ENCODE measurements at regions not wholly inside any gene's neighbourhood (a gene's known extent, or its start where the extent isn't known, plus 50 kb on each side); places are given as distances from the start of the nearest gene placed in this dataset.

DNA sequence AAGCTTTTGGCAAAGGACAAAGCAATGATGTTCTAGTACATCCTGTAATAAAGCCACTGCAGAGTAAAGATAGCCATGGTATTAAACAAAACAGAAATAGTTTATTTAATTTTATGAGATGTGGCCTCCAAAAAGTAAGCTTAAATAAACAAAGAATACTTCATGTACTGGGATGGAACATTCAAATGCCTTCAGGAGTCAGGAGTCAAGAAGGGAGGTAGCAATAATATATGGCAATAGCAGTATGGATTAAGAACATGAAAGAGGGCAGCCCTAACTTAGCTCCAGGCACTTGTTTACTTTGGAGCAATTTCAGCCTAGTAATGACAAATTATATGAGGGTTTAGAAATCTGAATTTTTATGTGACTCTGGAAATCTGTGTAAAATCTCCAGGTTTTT lies 343.9 kb upstream of the THRB start (continued):
- TF ChIP-seq TARDBP (IDR thresholded peaks at IDR 0.05; ENCODE audit: borderline replicate concordance) (no peak), SRF (IDR thresholded peaks at IDR 0.05; ENCODE audit: low read depth in 2 of 2, low read length in 2 of 2) (no peak), BACH1 (IDR thresholded peaks at IDR 0.05; ENCODE audit: borderline replicate concordance) (no peak), ZNF622 (IDR thresholded peaks at IDR 0.05) (no peak), MTA2 (IDR thresholded peaks at IDR 0.05; ENCODE audit: low read depth) (no peak)

DNA sequence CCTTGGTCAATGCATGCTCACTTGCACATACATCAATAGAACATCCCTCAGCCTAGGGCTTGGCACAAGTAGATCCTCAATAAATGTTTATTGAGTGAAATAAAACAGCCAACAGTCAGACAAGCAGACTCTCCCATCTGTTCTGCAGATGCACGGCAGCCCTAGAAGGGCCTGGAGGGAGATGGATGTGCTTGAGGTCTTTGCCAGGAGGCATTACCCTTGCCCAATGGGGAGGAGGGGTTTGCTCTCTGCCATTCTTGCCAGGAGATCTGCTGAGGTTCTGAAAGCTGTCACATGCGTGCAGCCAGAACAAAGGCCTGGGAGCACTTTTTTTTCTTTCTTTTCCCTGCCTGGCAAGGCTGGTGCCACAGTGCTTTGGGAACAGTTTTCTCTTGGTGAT lies 349.3 kb upstream of the THRB start:
- ChIA-PET RAD21 (ENCODE audit: unreplicated experiment) (no interaction called here), SMC1A (ENCODE audit: uncharacterized antibody, unreplicated experiment) (no interaction called here), POLR2A (no interaction called here), CTCF (no interaction called here)
- no peaks in the 10 kb centered on the region for H3K79me2 ChIP-seq (ENCODE audit: control insufficient read depth, insufficient read depth, low read length)
- no peak for ATAC-seq
- FAIRE-seq = no peak
- H3K27me3 ChIP-seq (replicated peaks in 1 of 2; ENCODE audit: control insufficient read depth in 2 of 2, insufficient read depth in 2 of 2, low read length in 1 of 2) = no peaks in the 10 kb centered on the region
- no peak for TF ChIP-seq HDAC6 (IDR thresholded peaks at IDR 0.05; ENCODE audit: unreplicated experiment)
- TF ChIP-seq, protein P1, sequence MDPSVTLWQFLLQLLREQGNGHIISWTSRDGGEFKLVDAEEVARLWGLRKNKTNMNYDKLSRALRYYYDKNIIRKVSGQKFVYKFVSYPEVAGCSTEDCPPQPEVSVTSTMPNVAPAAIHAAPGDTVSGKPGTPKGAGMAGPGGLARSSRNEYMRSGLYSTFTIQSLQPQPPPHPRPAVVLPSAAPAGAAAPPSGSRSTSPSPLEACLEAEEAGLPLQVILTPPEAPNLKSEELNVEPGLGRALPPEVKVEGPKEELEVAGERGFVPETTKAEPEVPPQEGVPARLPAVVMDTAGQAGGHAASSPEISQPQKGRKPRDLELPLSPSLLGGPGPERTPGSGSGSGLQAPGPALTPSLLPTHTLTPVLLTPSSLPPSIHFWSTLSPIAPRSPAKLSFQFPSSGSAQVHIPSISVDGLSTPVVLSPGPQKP (IDR thresholded peaks at IDR 0.05; ENCODE audit: low read depth, low read length) = no peak
- TF ChIP-seq JUNB (IDR thresholded peaks at IDR 0.05) = no peak
- TF ChIP-seq POLR2AphosphoS5 (IDR thresholded peaks at IDR 0.05; ENCODE audit: low read length) = no peak
- no peak for TF ChIP-seq SREBF2 (IDR thresholded peaks at IDR 0.05; ENCODE audit: low read length)
- no peak for TF ChIP-seq DPF2 (IDR thresholded peaks at IDR 0.05)
- no peak for TF ChIP-seq MTA2 (IDR thresholded peaks at IDR 0.05; ENCODE audit: low read depth)
- TF ChIP-seq FOXM1 (IDR thresholded peaks at IDR 0.05; ENCODE audit: low read depth, low read length) = no peak
- no peak for TF ChIP-seq SP1 (IDR thresholded peaks at IDR 0.05; ENCODE audit: low read depth, low read length)
- no peak for TF ChIP-seq NR2C1 (IDR thresholded peaks at IDR 0.05)
- no peak for TF ChIP-seq IRF5 (IDR thresholded peaks at IDR 0.05; ENCODE audit: borderline replicate concordance)
- no peak for TF ChIP-seq CREM (IDR thresholded peaks at IDR 0.05; ENCODE audit: low read depth)
- TF ChIP-seq NKRF (conservative IDR thresholded peaks at IDR 0.05) = no peak
- TF ChIP-seq SUZ12 (IDR thresholded peaks at IDR 0.05; ENCODE audit: unreplicated experiment) = no peak
- no peaks in the 10 kb centered on the region for H4K20me1 ChIP-seq (ENCODE audit: control insufficient read depth, insufficient read depth)
- intact Hi-C loops (cut with micrococcal nuclease; ENCODE audit: unreplicated experiment) = no loop called here
- no peak overlapping the region for H3K4me3 ChIP-seq
- no peak overlapping the region for H2AFZ ChIP-seq (ENCODE audit: control insufficient read depth, low read depth, low read length)
- 40% methylated on average over 2 of the region's 2 CpGs for WGBS (ENCODE audit: insufficient coverage, insufficient replicate concordance, low lambda C conversion rate, missing lambda C conversion rate)
- H3K9me3 ChIP-seq (replicated peaks; ENCODE audit: control insufficient read depth, insufficient read depth, low read length) = no peaks in the 10 kb centered on the region
- DNase-seq (ENCODE audit: low read depth, low spot score) = no peak
- in situ Hi-C loops (cut with MboI) = no loop called here
- H3K4me2 ChIP-seq (ENCODE audit: control insufficient read depth, insufficient read depth) = no peak overlapping the region
- no peak overlapping the region for H3K27ac ChIP-seq (ENCODE audit: control insufficient read depth, insufficient read depth)
- no peak overlapping the region for H3K9ac ChIP-seq (ENCODE audit: control insufficient read depth, insufficient read depth, low read length)
- no peaks in the 10 kb centered on the region for H3K36me3 ChIP-seq (ENCODE audit: control insufficient read depth in 2 of 2, insufficient read depth in 2 of 2, low read length in 1 of 2)
- BruUV-seq (replicated peaks) = no TSS peak
- no peaks in the 10 kb centered on the region for H3K4me1 ChIP-seq (ENCODE audit: control insufficient read depth, insufficient read depth, low read length)

All from GM12878 (cell line).